SK-N-SH (cell line): ENCODE measurements at regions not wholly inside any gene's neighbourhood (a gene's known extent, or its start where the extent isn't known, plus 50 kb on each side); places are given as distances from the start of the nearest gene placed in this dataset.

Experiments used
- CTCF ChIA-PET: fragments of 300-600, 350-600 bp; formaldehyde crosslinking; extraction: SDS; loops from one replicate; lab custom pipeline; 2021; lab: Yijun Ruan, JAX
- POLR2A ChIA-PET: fragments of 350-600 bp; sonication (Branson Sonifier 250); formaldehyde crosslinking; extraction: SDS; loops from one replicate; lab custom pipeline; 2020; ENCODE audit warnings: antibody characterized with exemption, inconsistent platforms; lab: Yijun Ruan, JAX
- DNase-seq: peaks from one replicate; pipeline ENCODE4 v3.0.0; 2012
- H2AFZ ChIP-seq: fragments of 200-600 bp; sonication (generic); 2 replicates; pipeline ENCODE4 v1.8.1; 2016; ENCODE audit warnings: antibody characterized with exemption, mild to moderate bottlenecking, low read depth
- H3F3A ChIP-seq: fragments of 200-600 bp; sonication (generic); replicated peaks from 2 replicates; pipeline ENCODE3; 2016; ENCODE audit warnings: antibody characterized with exemption, mild to moderate bottlenecking; ENCODE audit not compliant: insufficient read depth
- H3K27ac ChIP-seq, 2 experiments: fragments of 200-500 bp in 1 of 2; fragments of 200-600 bp in 1 of 2; sonication (Bioruptor generic) in 1 of 2; sonication (generic), shearing (Covaris generic) in 1 of 2; 2 replicates each; pipeline versions ENCODE4 v1.5.1 to v1.6.1; 2014 to 2016; ENCODE audit warnings: low read depth in 2 of 2, inconsistent platforms in 1 of 2, low read length in 1 of 2, mild to moderate bottlenecking in 1 of 2, mixed read lengths in 1 of 2
- H3K27me3 ChIP-seq: fragments of 200-600 bp; sonication (generic), shearing (Covaris generic); 2 replicates; pipeline ENCODE4 v1.6.1; 2016; ENCODE audit warnings: mixed run types; ENCODE audit not compliant: insufficient read depth
- H3K36me3 ChIP-seq, 2 experiments: fragments of 200-500 bp in 1 of 2; fragments of 200-600 bp in 1 of 2; sonication (Bioruptor generic) in 1 of 2; sonication (generic) in 1 of 2; replicated peaks in 1 of 2; 2 replicates each; pipeline versions ENCODE3 to v1.5.1; 2014 to 2016; ENCODE audit warnings: low read length in 1 of 2, mild to moderate bottlenecking in 1 of 2; ENCODE audit not compliant: insufficient read depth in 2 of 2, control insufficient read depth in 1 of 2
- H3K4me1 ChIP-seq, 2 experiments: fragments of 200-500 bp in 1 of 2; fragments of 200-600 bp in 1 of 2; sonication (Bioruptor generic) in 1 of 2; sonication (generic), shearing (Covaris generic) in 1 of 2; 2 replicates each; pipeline versions ENCODE4 v1.5.1 to v1.6.1; 2014 to 2016; ENCODE audit warnings: low read depth in 1 of 2, low read length in 1 of 2, mixed run types in 1 of 2; ENCODE audit not compliant: insufficient read depth in 2 of 2, control insufficient read depth in 1 of 2
- H3K4me2 ChIP-seq: fragments of 200-600 bp; sonication (generic), shearing (Covaris generic); 2 replicates; pipeline ENCODE4 v1.6.1; 2017; ENCODE audit warnings: mixed run types
- H3K4me3 ChIP-seq, 2 experiments: fragments of 200-500 bp in 1 of 2; fragments of 200-600 bp in 1 of 2; sonication (Bioruptor generic) in 1 of 2; sonication (generic), shearing (Covaris generic) in 1 of 2; 2 replicates each; pipeline versions ENCODE4 v1.5.1 to v1.8.1; 2014 to 2016; ENCODE audit warnings: low read depth in 2 of 2, inconsistent platforms in 1 of 2, low read length in 1 of 2, mild to moderate bottlenecking in 1 of 2, mixed read lengths in 1 of 2, moderate library complexity in 1 of 2
- H3K79me2 ChIP-seq: fragments of 200-600 bp; sonication (generic); 2 replicates; pipeline ENCODE4 v1.8.1; 2017; ENCODE audit warnings: mild to moderate bottlenecking; ENCODE audit not compliant: insufficient read depth
- H3K9ac ChIP-seq: fragments of 200-600 bp; sonication (generic); 2 replicates; pipeline ENCODE4 v1.6.1; 2017; ENCODE audit warnings: mixed run types
- H3K9me2 ChIP-seq: fragments of 200-600 bp; sonication (generic); 2 replicates; pipeline ENCODE4 v1.6.1; 2017; ENCODE audit warnings: mixed run types
- H3K9me3 ChIP-seq: fragments of 200-600 bp; sonication (generic); 2 replicates; pipeline ENCODE4 v1.6.1; 2017; ENCODE audit warnings: mixed run types, mild to moderate bottlenecking, moderate library complexity
- H4K20me1 ChIP-seq: fragments of 200-600 bp; sonication (generic); 2 replicates; pipeline ENCODE4 v1.6.1; 2017; ENCODE audit warnings: mild to moderate bottlenecking, mixed run types; ENCODE audit not compliant: insufficient read depth
- CHD2 ChIP-seq: fragments of 150-350 bp; IDR thresholded peaks from 2 replicates; pipeline ENCODE4 v1.6.1; 2018; ENCODE audit warnings: low read length; ENCODE audit not compliant: partially characterized antibody
- CTCF ChIP-seq: fragments of 200-600 bp; sonication (generic); IDR thresholded peaks from 2 replicates; pipeline ENCODE4 v1.6.1; 2017; ENCODE audit warnings: antibody characterized with exemption, mild to moderate bottlenecking, moderate library complexity
- FOSL2 ChIP-seq: IDR thresholded peaks from 2 replicates; pipeline ENCODE4 v1.4.0; 2012; ENCODE audit warnings: low read depth, mild to moderate bottlenecking, moderate library complexity, borderline replicate concordance
- GABPA ChIP-seq: IDR thresholded peaks from 2 replicates; pipeline ENCODE4 v1.4.0; 2012; ENCODE audit warnings: low read depth, mild to moderate bottlenecking
- JUND ChIP-seq: IDR thresholded peaks from 2 replicates; pipeline ENCODE4 v1.4.0; 2012
- MEF2A ChIP-seq: IDR thresholded peaks from 2 replicates; pipeline ENCODE4 v1.4.0; 2012; ENCODE audit warnings: low read depth, borderline replicate concordance
- NFIC ChIP-seq: IDR thresholded peaks from 2 replicates; pipeline ENCODE4 v1.4.0; 2012; ENCODE audit warnings: borderline replicate concordance
- NRF1 ChIP-seq: IDR thresholded peaks from 2 replicates; pipeline ENCODE4 v1.6.1; 2012; ENCODE audit warnings: low read depth, mild to moderate bottlenecking, low read length
- PBX3 ChIP-seq: IDR thresholded peaks from 2 replicates; pipeline ENCODE4; 2012
- RAD21 ChIP-seq: IDR thresholded peaks from 2 replicates; pipeline ENCODE4 v1.6.1; 2012; ENCODE audit warnings: mild to moderate bottlenecking, low read length
- RCOR1 ChIP-seq: fragments of 150-350 bp; IDR thresholded peaks from 2 replicates; pipeline ENCODE4 v1.6.1; 2017; ENCODE audit warnings: antibody characterized with exemption, low read length
- RXRA ChIP-seq: IDR thresholded peaks from 2 replicates; pipeline ENCODE4 v1.4.0; 2012; ENCODE audit warnings: low read depth, mild to moderate bottlenecking, borderline replicate concordance
- SIN3A ChIP-seq: IDR thresholded peaks from 2 replicates; pipeline ENCODE4 v1.6.1; 2012; ENCODE audit warnings: low read depth, mild to moderate bottlenecking, low read length, moderate library complexity, borderline replicate concordance
- TCF12 ChIP-seq: IDR thresholded peaks from 2 replicates; pipeline ENCODE4 v1.4.0; 2012
- TEAD4 ChIP-seq: IDR thresholded peaks from 2 replicates; pipeline ENCODE4 v1.4.0; 2012; ENCODE audit warnings: mild to moderate bottlenecking, borderline replicate concordance; ENCODE audit not compliant: insufficient read depth
- USF1 ChIP-seq: IDR thresholded peaks from 2 replicates; pipeline ENCODE4 v1.4.0; 2012; ENCODE audit warnings: low read depth, borderline replicate concordance
- USF2 ChIP-seq: fragments of 150-350 bp; IDR thresholded peaks from 2 replicates; pipeline ENCODE4 v1.6.1; 2017; ENCODE audit warnings: antibody characterized with exemption, low read length, low read depth, borderline replicate concordance
- YY1 ChIP-seq: IDR thresholded peaks from 2 replicates; pipeline ENCODE4 v1.4.0; 2012; ENCODE audit warnings: low read depth, mild to moderate bottlenecking
- WGBS: methylation state at CpG from one replicate; pipeline ENCODE4 v1.1.6; 2017; ENCODE audit warnings: low lambda C conversion rate; 5-methylcytosine and 5-hydroxymethylcytosine counted together
- TF ChIP-seq, protein P1 (sequence below): IDR thresholded peaks from 2 replicates; pipeline ENCODE4 v1.4.0; 2012; ENCODE audit warnings: low read depth
- TF ChIP-seq, protein P2 (sequence below): fragments of 150-350 bp; IDR thresholded peaks from 2 replicates; pipeline ENCODE4 v1.6.1; 2016; ENCODE audit warnings: mild to moderate bottlenecking, low read depth, low read length

- TF ChIP-seq RAD21 (no peak), PBX3 (no peak), MEF2A (no peak), JUND (no peak), USF1 (no peak), FOSL2 (no peak)
- TF ChIP-seq, all 33 proteins: peak for 0
Measured at GRCh38 chr4:159944477-159944876, 841.6 kb downstream of the RAPGEF2 start.

DNA sequence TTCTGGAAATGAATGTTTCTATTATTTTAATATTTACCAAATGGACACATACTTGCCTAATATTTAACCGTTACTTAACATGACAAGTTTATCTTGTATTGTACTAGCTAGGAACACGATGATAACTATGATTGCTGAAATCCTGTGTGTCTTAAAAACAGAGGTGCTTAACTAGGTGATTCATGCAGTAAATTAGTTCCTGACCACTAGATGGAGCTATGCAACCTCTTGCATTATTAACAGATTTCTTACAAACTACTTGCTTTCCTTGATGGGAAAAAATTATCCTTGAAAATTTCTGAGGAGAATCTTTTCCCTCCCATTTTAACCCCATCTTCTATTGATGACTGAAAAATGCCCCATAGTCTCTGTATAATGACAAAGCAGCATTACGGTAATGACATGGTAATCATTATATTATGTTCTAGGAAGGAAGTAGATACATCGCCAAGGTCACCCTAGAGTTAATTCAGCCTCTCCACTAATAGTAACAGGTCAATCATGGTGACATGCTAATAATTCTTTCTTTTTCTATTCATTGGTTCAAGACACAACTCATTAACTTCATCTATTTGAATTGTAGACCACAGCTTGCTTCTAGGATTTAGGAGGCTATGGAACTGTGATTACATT is 844.2 kb downstream of the RAPGEF2 start:
- Histone ChIP-seq H2AFZ (no peak overlapping the region), H3F3A (no peaks in the 10 kb centered on the region), H3K9me3 (no peaks in the 10 kb centered on the region), H3K27ac (no peak overlapping the region; a peak in 1 of 4 replicates), H3K4me1 (no peaks in the 10 kb centered on the region), H3K4me2 (no peak overlapping the region), H3K36me3 (no peaks in the 10 kb centered on the region), H3K4me3 (no peak overlapping the region; a peak in 1 of 4 replicates), H3K27me3 (no peaks in the 10 kb centered on the region), H4K20me1 (no peaks in the 10 kb centered on the region), H3K9ac (no peak overlapping the region), H3K79me2 (no peaks in the 10 kb centered on the region), H3K9me2 (no peaks in the 10 kb centered on the region; the same call in 1 of the 2 replicates)
- CTCF ChIA-PET = interaction anchor here (0.6 to 1.3 kb wide), 7 partner anchors 10 to 1432 kb away, joined by 3 to 5 read pairs (median 3); no protein-coding TSS in a partner anchor
- peak; percentile 40 for DNase-seq
- 40% methylated on average over 4 of the region's 4 CpGs for WGBS
- POLR2A ChIA-PET = no interaction called here
- TF ChIP-seq NRF1 (no peak), YY1 (no peak), RCOR1 (no peak), FOSL2 (no peak), TCF12 (no peak), TEAD4 (no peak), CHD2 (no peak), SIN3A (no peak), PBX3 (no peak), USF2 (no peak), NFIC (no peak), GABPA (no peak), CTCF (peak; percentile 85), RXRA (no peak), RAD21 (peak; percentile 83)
- TF ChIP-seq, protein P1, sequence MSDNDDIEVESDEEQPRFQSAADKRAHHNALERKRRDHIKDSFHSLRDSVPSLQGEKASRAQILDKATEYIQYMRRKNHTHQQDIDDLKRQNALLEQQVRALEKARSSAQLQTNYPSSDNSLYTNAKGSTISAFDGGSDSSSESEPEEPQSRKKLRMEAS = no peak
- TF ChIP-seq, protein P2, sequence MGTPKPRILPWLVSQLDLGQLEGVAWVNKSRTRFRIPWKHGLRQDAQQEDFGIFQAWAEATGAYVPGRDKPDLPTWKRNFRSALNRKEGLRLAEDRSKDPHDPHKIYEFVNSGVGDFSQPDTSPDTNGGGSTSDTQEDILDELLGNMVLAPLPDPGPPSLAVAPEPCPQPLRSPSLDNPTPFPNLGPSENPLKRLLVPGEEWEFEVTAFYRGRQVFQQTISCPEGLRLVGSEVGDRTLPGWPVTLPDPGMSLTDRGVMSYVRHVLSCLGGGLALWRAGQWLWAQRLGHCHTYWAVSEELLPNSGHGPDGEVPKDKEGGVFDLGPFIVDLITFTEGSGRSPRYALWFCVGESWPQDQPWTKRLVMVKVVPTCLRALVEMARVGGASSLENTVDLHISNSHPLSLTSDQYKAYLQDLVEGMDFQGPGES = no peak

More at GRCh38 chr4:159944477-159944876, 841.6 kb downstream of the RAPGEF2 start:
- Histone ChIP-seq H3F3A (no peaks in the 10 kb centered on the region), H2AFZ (no peak overlapping the region), H3K36me3 (no peaks in the 10 kb centered on the region), H3K4me3 (no peak overlapping the region), H4K20me1 (no peaks in the 10 kb centered on the region), H3K27ac (no peak overlapping the region), H3K9me3 (no peaks in the 10 kb centered on the region), H3K79me2 (no peaks in the 10 kb centered on the region), H3K9me2 (no peaks in the 10 kb centered on the region; the same call in 1 of the 2 replicates), H3K27me3 (no peaks in the 10 kb centered on the region), H3K4me1 (no peaks in the 10 kb centered on the region), H3K9ac (no peak overlapping the region), H3K4me2 (no peak overlapping the region)
- no peak for DNase-seq
- CTCF ChIA-PET = no interaction called here
- POLR2A ChIA-PET = no interaction called here
- WGBS = 38% methylated on average over 4 of the region's 4 CpGs
